Activated B cell treated with CpG ODN at 0.5 μM for 24 hours (primary cell): ENCODE measurements at regions not wholly inside any gene's neighbourhood (a gene's known extent, or its start where the extent isn't known, plus 50 kb on each side); places are given as distances from the start of the nearest gene placed in this dataset.

Experiments used
- ATAC-seq: fragments of 200-7000 bp; cut with Tn5 transposase; one replicate; pipeline ENCODE4 v1.10.0; 2021; ENCODE audit warnings: low read depth, mild to moderate bottlenecking, moderate library complexity
- CTCF ChIA-PET: fragments of 350-600 bp; sonication (Branson Sonifier 250); formaldehyde crosslinking; loops from one replicate; lab custom pipeline; 2021; ENCODE audit warnings: antibody characterized with exemption; lab: Charles Lee
- POLR2A ChIA-PET: fragments of 350-600 bp; sonication (Branson Sonifier 250); formaldehyde crosslinking; loops from one replicate; lab custom pipeline; 2021; ENCODE audit warnings: antibody characterized with exemption; lab: Charles Lee
- DNase-seq: peaks from one replicate; pipeline ENCODE4 v3.0.0; 2022
- H3K27ac Mint-ChIP-seq: one replicate; pipeline ENCODE4 v1.8.0; 2020; ENCODE audit warnings: mixed read lengths
- H3K27me3 Mint-ChIP-seq: one replicate; pipeline ENCODE4 v1.8.0; 2021; ENCODE audit warnings: mixed read lengths
- H3K36me3 Mint-ChIP-seq: one replicate; pipeline ENCODE4 v1.8.0; 2021; ENCODE audit warnings: low read depth, mixed read lengths
- H3K4me1 Mint-ChIP-seq: one replicate; pipeline ENCODE4 v1.8.0; 2021; ENCODE audit warnings: mixed read lengths
- H3K4me3 Mint-ChIP-seq: one replicate; pipeline ENCODE4 v1.8.0; 2020; ENCODE audit warnings: mild to moderate bottlenecking, mixed read lengths
- H3K9me3 Mint-ChIP-seq: one replicate; pipeline ENCODE4 v1.8.0; 2020; ENCODE audit warnings: mixed read lengths
- CTCF ChIP-seq: fragments of 200-600 bp; IDR thresholded peaks from one replicate; pipeline ENCODE4 v1.8.0; 2022; ENCODE audit warnings: antibody characterized with exemption, mild to moderate bottlenecking
- intact Hi-C: fragments of 100-400 bp; cut with micrococcal nuclease; formaldehyde crosslinking; loops from one replicate; pipeline ENCODE4 v1.15.1; 2024

DNA sequence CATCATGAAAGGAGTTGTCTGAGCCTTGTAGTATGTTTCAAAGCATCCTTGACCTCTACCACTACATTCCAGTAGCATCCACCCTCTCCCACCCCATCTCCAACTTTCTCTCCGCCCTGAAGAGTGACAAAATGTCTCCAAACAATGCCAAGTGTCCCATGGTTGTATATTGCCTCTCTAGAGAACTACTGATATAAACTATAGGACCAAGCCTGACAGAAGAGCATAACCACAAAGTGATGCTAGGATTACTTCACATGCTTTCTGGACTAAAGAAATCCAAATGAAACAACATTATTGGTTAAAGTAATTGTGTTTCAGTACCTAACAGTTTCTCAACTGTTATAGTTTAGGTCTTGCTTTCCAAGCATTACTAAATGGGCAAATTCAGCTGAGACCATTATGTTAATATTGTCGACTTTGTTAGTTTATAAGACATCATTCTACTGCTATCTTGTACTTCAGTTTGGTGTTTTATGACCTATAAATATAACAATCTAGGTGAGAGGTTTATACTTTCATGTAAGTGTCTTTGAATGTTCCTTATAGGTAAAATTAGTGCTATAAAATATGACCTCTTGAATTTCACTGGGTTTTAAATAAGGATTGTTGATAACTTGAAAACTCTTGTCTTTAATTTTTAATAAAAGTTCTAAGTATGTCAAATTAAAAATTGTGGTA is 117.4 kb downstream of the SUCNR1 start:
- H3K4me1 Mint-ChIP-seq: peaks cover 11% of the 10 kb centered on the region
- no peak overlapping the region for H3K27ac Mint-ChIP-seq
- DNase-seq: no peak
- no peaks in the 10 kb centered on the region for H3K9me3 Mint-ChIP-seq
- ChIA-PET POLR2A (no interaction called here), CTCF (no interaction called here)
- no peak for ATAC-seq
- TF ChIP-seq CTCF: no peak
- H3K4me3 Mint-ChIP-seq: no peak overlapping the region
- intact Hi-C loops: no loop called here
- H3K27me3 Mint-ChIP-seq: peaks cover 4% of the 10 kb centered on the region
- no peaks in the 10 kb centered on the region for H3K36me3 Mint-ChIP-seq

GRCh38 chr3:151992326-151993041 is 119.0 kb downstream of the SUCNR1 start:
- Mint-ChIP-seq H3K27me3 (peaks cover 6% of the 10 kb centered on the region), H3K4me1 (peaks cover 11% of the 10 kb centered on the region), H3K4me3 (no peak overlapping the region), H3K36me3 (no peaks in the 10 kb centered on the region), H3K9me3 (no peaks in the 10 kb centered on the region), H3K27ac (no peak overlapping the region)
- POLR2A ChIA-PET: no interaction called here
- intact Hi-C loops: no loop called here
- ATAC-seq (no peak), DNase-seq (no peak)
- TF ChIP-seq CTCF: no peak
- CTCF ChIA-PET: no interaction called here

- no peak for ATAC-seq
- TF ChIP-seq CTCF: no peak
- ChIA-PET POLR2A (no interaction called here), CTCF (no interaction called here)
- H3K4me3 Mint-ChIP-seq: no peak overlapping the region
- peaks cover 6% of the 10 kb centered on the region for H3K27me3 Mint-ChIP-seq
- H3K27ac Mint-ChIP-seq: no peak overlapping the region
- no peaks in the 10 kb centered on the region for H3K9me3 Mint-ChIP-seq
- intact Hi-C loops: no loop called here
- no peaks in the 10 kb centered on the region for H3K4me1 Mint-ChIP-seq
- H3K36me3 Mint-ChIP-seq: no peaks in the 10 kb centered on the region
- no peak for DNase-seq
Observed at GRCh38 chr3:151995091-151995490, 121.6 kb downstream of the SUCNR1 start.

GRCh38 chr3:151998744-151999143 is 125.3 kb downstream of the SUCNR1 start:
- no peaks in the 10 kb centered on the region for H3K4me1 Mint-ChIP-seq
- no peaks in the 10 kb centered on the region for H3K36me3 Mint-ChIP-seq
- no peaks in the 10 kb centered on the region for H3K9me3 Mint-ChIP-seq
- ChIA-PET CTCF (no interaction called here), POLR2A (no interaction called here)
- ATAC-seq: no peak
- no peak overlapping the region for H3K4me3 Mint-ChIP-seq
- intact Hi-C loops: no loop called here
- peaks cover 2% of the 10 kb centered on the region for H3K27me3 Mint-ChIP-seq
- no peak for DNase-seq
- no peak overlapping the region for H3K27ac Mint-ChIP-seq
- no peak for TF ChIP-seq CTCF

- ATAC-seq (no peak), DNase-seq (no peak)
- Mint-ChIP-seq H3K27ac (no peak overlapping the region), H3K9me3 (no peaks in the 10 kb centered on the region), H3K4me1 (no peaks in the 10 kb centered on the region), H3K36me3 (no peaks in the 10 kb centered on the region), H3K4me3 (no peak overlapping the region), H3K27me3 (peaks cover 2% of the 10 kb centered on the region)
- no peak for TF ChIP-seq CTCF
- intact Hi-C loops: no loop called here
- CTCF ChIA-PET: no interaction called here
- POLR2A ChIA-PET: no interaction called here
Observed at GRCh38 chr3:151999936-152000335, 126.5 kb downstream of the SUCNR1 start.
